NCI-H446 treated with DMSO at 0.1 percent for 48 hours (cell line): ENCODE measurements at regions not wholly inside any gene's neighbourhood (a gene's known extent, or its start where the extent isn't known, plus 50 kb on each side); places are given as distances from the start of the nearest gene placed in this dataset.

Experiments
- DNase-seq: peaks from one replicate; lab custom pipeline; 2025; lab: John Stamatoyannopoulos, UW

- no peak for DNase-seq
These were observed 222.4 kb downstream of the DIRAS2 start for GRCh38 chr9:90420211-90420610.

GRCh38 chr9:90420768-90421513 lies 221.7 kb downstream of the DIRAS2 start:
- peak; percentile 85 for DNase-seq

- DNase-seq, result no peak
These were observed 220.8 kb downstream of the DIRAS2 start for GRCh38 chr9:90421786-90422185.

- DNase-seq, result no peak
These were observed 218.9 kb downstream of the DIRAS2 start for GRCh38 chr9:90423661-90424193.

GRCh38 chr9:90428517-90428916 lies 214.1 kb downstream of the DIRAS2 start:
- DNase-seq, result no peak

GRCh38 chr9:90432951-90433350 lies 209.7 kb downstream of the DIRAS2 start:
- no peak for DNase-seq

GRCh38 chr9:90433398-90433941 lies 209.2 kb downstream of the DIRAS2 start:
- no peak for DNase-seq

- DNase-seq, result no peak
These were observed 200.8 kb downstream of the DIRAS2 start for GRCh38 chr9:90441814-90442213.

- DNase-seq, result no peak
These were observed 199.9 kb downstream of the DIRAS2 start for GRCh38 chr9:90442723-90443122.

GRCh38 chr9:90444609-90445204 lies 197.9 kb downstream of the DIRAS2 start:
- no peak for DNase-seq

- no peak for DNase-seq
These were observed 197.2 kb downstream of the DIRAS2 start for GRCh38 chr9:90445391-90445790.

GRCh38 chr9:90446200-90446948 lies 196.2 kb downstream of the DIRAS2 start:
- DNase-seq, result no peak

GRCh38 chr9:90447773-90448172 lies 194.9 kb downstream of the DIRAS2 start:
- no peak for DNase-seq

- DNase-seq, result no peak
These were observed 193.3 kb downstream of the DIRAS2 start for GRCh38 chr9:90449213-90449925.

- no peak for DNase-seq
These were observed 190.8 kb downstream of the DIRAS2 start for GRCh38 chr9:90451804-90452203.

GRCh38 chr9:90455316-90455715 lies 187.3 kb downstream of the DIRAS2 start:
- no peak for DNase-seq

- no peak for DNase-seq
These were observed 185.0 kb downstream of the DIRAS2 start for GRCh38 chr9:90457386-90458190.

GRCh38 chr9:90458485-90458884 lies 184.1 kb downstream of the DIRAS2 start:
- DNase-seq, result no peak

GRCh38 chr9:90459321-90459720 lies 183.3 kb downstream of the DIRAS2 start:
- DNase-seq, result no peak

GRCh38 chr9:90460220-90460619 lies 182.4 kb downstream of the DIRAS2 start:
- no peak for DNase-seq

GRCh38 chr9:90464978-90465377 lies 177.6 kb downstream of the DIRAS2 start:
- DNase-seq, result no peak
